Progenitor cell of endocrine pancreas (in vitro differentiated cells): ENCODE measurements at regions not wholly inside any gene's neighbourhood (a gene's known extent, or its start where the extent isn't known, plus 50 kb on each side); places are given as distances from the start of the nearest gene placed in this dataset.

ENCODE experiments used
- DNase-seq: peaks from one replicate; pipeline ENCODE4 v3.0.0; 2021; ENCODE audit warnings: low spot score; ENCODE audit not compliant: unreplicated experiment
- H3K27ac Mint-ChIP-seq: 2 replicates; pipeline ENCODE4 v1.8.0; 2021; ENCODE audit warnings: mild to moderate bottlenecking, moderate library complexity, mixed read lengths
- H3K27me3 Mint-ChIP-seq: 2 replicates; pipeline ENCODE4 v1.8.0; 2021; ENCODE audit warnings: mixed read lengths
- H3K36me3 Mint-ChIP-seq: 2 replicates; pipeline ENCODE4 v1.8.0; 2022; ENCODE audit warnings: mixed read lengths; ENCODE audit not compliant: insufficient read depth
- H3K4me1 Mint-ChIP-seq: 2 replicates; pipeline ENCODE4 v1.8.0; 2021; ENCODE audit warnings: low read depth, mixed read lengths
- H3K4me3 Mint-ChIP-seq: 2 replicates; pipeline ENCODE4 v1.8.0; 2021; ENCODE audit warnings: low read depth, mild to moderate bottlenecking, moderate library complexity, mixed read lengths
- H3K9me3 Mint-ChIP-seq: 2 replicates; pipeline ENCODE4 v1.8.0; 2021; ENCODE audit warnings: low read depth, mixed read lengths
- CTCF ChIP-seq: fragments of 200-600 bp; sonication (generic); IDR thresholded peaks from one replicate; pipeline ENCODE4 v1.5.0; 2021; ENCODE audit warnings: antibody characterized with exemption, mild to moderate bottlenecking; ENCODE audit not compliant: unreplicated experiment

DNA sequence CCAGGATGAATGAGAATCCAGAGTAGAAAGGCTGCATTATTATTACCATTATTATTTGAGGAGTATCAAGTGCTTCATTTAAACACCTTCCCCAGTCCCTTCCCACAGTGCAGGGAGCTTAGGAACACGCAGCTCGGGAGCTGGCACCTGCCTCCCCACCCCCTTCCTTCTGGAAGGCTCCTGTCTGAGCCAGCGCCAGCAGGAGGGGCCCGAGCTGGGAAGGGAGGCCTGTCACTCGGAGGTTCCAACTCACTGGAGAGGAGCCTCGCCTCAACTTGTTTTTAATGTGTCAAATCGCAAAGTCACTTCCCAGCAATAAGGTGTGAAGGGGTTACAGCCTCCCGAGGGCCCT, 156.4 kb upstream of the IRX4 start:
- Mint-ChIP-seq H3K27ac (no peak overlapping the region), H3K27me3 (peaks cover 59% of the 10 kb centered on the region), H3K4me1 (no peaks in the 10 kb centered on the region), H3K9me3 (no peaks in the 10 kb centered on the region), H3K4me3 (no peak overlapping the region), H3K36me3 (no peaks in the 10 kb centered on the region)
- no peak for TF ChIP-seq CTCF
- DNase-seq, result no peak

DNA sequence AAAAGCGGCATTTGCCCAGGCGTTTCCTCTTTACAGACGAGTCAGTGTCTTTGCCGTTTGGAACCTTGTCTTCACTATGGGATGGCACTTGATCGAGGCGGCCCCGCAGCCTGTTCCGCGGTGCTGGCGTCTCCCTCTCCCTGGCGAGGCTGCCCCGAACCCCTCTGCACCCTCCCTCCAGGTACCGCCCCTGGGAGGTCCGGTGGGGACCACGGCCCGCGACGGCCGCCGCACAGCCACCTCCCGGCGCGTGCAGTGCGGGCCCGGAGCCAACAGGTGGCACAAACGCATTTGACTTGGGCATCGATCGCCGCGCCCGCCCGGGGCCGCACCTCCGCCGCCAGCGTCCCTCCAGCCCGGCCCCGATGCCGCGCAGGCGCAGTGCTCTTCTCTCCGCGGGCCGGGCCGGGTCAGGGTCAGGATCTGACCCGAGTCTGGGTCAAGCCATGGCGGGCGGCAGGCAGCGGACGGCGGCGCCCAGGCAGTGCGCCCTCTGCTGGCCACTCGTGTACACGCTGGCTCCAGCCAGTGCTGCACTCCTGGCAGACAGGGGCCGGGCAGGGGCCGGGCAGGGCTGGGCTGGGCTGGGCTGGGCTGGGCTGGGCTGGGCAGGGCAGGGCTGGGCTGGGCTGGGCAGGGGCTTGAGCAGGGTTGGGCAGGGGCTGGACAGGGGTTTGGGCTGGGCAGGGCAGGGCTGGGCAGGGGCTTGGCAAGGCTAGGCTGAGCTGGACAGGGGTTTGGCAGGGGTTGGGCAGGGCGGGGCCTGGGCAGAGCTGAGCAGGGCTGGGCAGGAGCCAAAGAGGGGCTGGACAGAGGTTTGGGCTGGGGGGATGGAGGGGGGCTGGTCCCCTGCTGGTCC, 155.8 kb upstream of the IRX4 start:
- H3K4me1 Mint-ChIP-seq, result no peaks in the 10 kb centered on the region
- peak overlapping the region; percentile 29 for H3K4me3 Mint-ChIP-seq
- H3K27me3 Mint-ChIP-seq, result peaks cover 59% of the 10 kb centered on the region

DNA sequence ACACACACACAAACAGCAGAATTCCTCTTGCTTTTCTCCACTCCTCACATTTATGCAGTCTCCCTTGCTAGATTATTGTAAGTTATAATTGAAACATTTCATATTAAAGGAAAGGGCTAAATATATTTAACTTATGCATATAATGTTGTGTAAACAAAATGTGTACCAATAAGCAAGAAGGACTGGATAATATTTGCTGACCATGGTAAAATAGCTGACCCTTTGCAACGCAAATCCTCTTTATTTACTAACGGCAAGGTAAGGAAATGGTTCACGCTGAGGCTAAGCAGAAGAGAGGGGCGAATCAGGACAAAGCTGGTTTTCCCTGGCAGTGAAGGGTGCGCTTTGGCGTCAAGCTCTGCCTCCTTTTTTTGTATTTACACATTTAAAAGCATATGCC, 154.2 kb upstream of the IRX4 start:
- H3K27me3 Mint-ChIP-seq, result peaks cover 71% of the 10 kb centered on the region
- H3K9me3 Mint-ChIP-seq, result peaks cover 5% of the 10 kb centered on the region
- no peak for TF ChIP-seq CTCF
- H3K27ac Mint-ChIP-seq, result no peak overlapping the region
- no peak for DNase-seq
- H3K36me3 Mint-ChIP-seq, result no peaks in the 10 kb centered on the region
- H3K4me1 Mint-ChIP-seq, result no peaks in the 10 kb centered on the region
- H3K4me3 Mint-ChIP-seq, result no peak overlapping the region

More for the DNA sequence above, 155.8 kb upstream of the IRX4 start:
- peak; percentile 77 for TF ChIP-seq CTCF
- Mint-ChIP-seq H3K27ac (no peak overlapping the region), H3K36me3 (no peaks in the 10 kb centered on the region), H3K9me3 (no peaks in the 10 kb centered on the region)
- DNase-seq, result peak; percentile 94

DNA sequence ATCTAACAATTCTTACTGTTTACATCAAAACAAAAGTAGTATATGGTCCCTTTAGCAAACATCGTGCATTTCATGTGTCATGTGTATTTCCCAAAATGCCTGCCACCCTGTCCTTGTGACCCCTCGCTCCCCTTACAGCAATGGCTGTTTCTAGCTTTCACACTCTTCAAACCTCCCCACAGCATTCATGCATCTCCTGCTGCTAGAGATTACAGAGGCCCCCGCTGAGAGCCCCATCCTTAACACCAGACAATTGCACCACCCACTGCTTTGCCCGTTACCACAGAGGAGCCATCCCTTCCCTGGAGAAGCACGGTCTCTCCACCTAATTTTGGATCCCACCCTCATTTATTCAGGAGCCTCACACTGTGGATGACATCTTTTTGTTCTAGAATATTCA, 149.7 kb upstream of the IRX4 start:
- Mint-ChIP-seq H3K4me3 (no peak overlapping the region), H3K9me3 (peaks cover 15% of the 10 kb centered on the region), H3K4me1 (no peaks in the 10 kb centered on the region), H3K36me3 (peaks cover 2% of the 10 kb centered on the region), H3K27me3 (peaks cover 74% of the 10 kb centered on the region), H3K27ac (peak overlapping the region; percentile 5)
- no peak for DNase-seq
- TF ChIP-seq CTCF, result no peak

- no peak for TF ChIP-seq CTCF
- H3K27me3 Mint-ChIP-seq, result peaks cover 68% of the 10 kb centered on the region
Observed at GRCh38 chr5:2031581-2031980, 148.9 kb upstream of the IRX4 start.

More at GRCh38 chr5:2031581-2031980, 148.9 kb upstream of the IRX4 start:
- H3K36me3 Mint-ChIP-seq, result peaks cover 2% of the 10 kb centered on the region
- no peak overlapping the region for H3K4me3 Mint-ChIP-seq
- H3K27ac Mint-ChIP-seq, result no peak overlapping the region
- no peak for DNase-seq
- peaks cover 15% of the 10 kb centered on the region for H3K9me3 Mint-ChIP-seq
- no peaks in the 10 kb centered on the region for H3K4me1 Mint-ChIP-seq
